HT1080 (cell line): ENCODE measurements at regions not wholly inside any gene's neighbourhood (a gene's known extent, or its start where the extent isn't known, plus 50 kb on each side); places are given as distances from the start of the nearest gene placed in this dataset.
A peak's percentile ranks its signal among the peaks of the same experiment; 100 is the strongest.
"Not testable (repeated sequence)": the region's sequence is repeated elsewhere in the genome, so short reads cannot be mapped to it uniquely, and the experiment has no call there.

Source experiments
- DNase-seq: peaks from one replicate; pipeline ENCODE4 v3.0.0-alpha.2; 2015; ENCODE audit warnings: low read depth

- no peak for DNase-seq
Observed at GRCh38 chr2:184057910-184058309, 540.4 kb upstream of the ZNF804A start.

GRCh38 chr2:184060268-184060667 lies 538.1 kb upstream of the ZNF804A start:
- DNase-seq, result not testable (repeated sequence)

GRCh38 chr2:184067502-184067901 lies 530.8 kb upstream of the ZNF804A start:
- DNase-seq, result peak; percentile 4

GRCh38 chr2:184072470-184072869 lies 525.9 kb upstream of the ZNF804A start:
- no peak for DNase-seq

- no peak for DNase-seq
Observed at GRCh38 chr2:184078496-184078895, 519.8 kb upstream of the ZNF804A start.

- no peak for DNase-seq
Observed at GRCh38 chr2:184091456-184091855, 506.9 kb upstream of the ZNF804A start.

- peak; percentile 61 for DNase-seq
Observed at GRCh38 chr2:184113696-184114403, 484.5 kb upstream of the ZNF804A start.

- DNase-seq, result no peak
Observed at GRCh38 chr2:184114439-184114838, 483.9 kb upstream of the ZNF804A start.

GRCh38 chr2:184119989-184120800 lies 478.1 kb upstream of the ZNF804A start:
- DNase-seq, result no peak

GRCh38 chr2:184125867-184126266 lies 472.5 kb upstream of the ZNF804A start:
- no peak for DNase-seq

- DNase-seq, result no peak
Observed at GRCh38 chr2:184129073-184129472, 469.3 kb upstream of the ZNF804A start.

GRCh38 chr2:184137955-184138354 lies 460.4 kb upstream of the ZNF804A start:
- no peak for DNase-seq

GRCh38 chr2:184141866-184142265 lies 456.5 kb upstream of the ZNF804A start:
- no peak for DNase-seq

GRCh38 chr2:184154438-184154837 lies 443.9 kb upstream of the ZNF804A start:
- peak; percentile 42 for DNase-seq

GRCh38 chr2:184155791-184156190 lies 442.5 kb upstream of the ZNF804A start:
- DNase-seq, result no peak

- no peak for DNase-seq
Observed at GRCh38 chr2:184157141-184157540, 441.2 kb upstream of the ZNF804A start.

GRCh38 chr2:184162426-184162825 lies 435.9 kb upstream of the ZNF804A start:
- DNase-seq, result no peak

GRCh38 chr2:184168823-184169222 lies 429.5 kb upstream of the ZNF804A start:
- not testable (repeated sequence) for DNase-seq

GRCh38 chr2:184169366-184169765 lies 429.0 kb upstream of the ZNF804A start:
- DNase-seq, result no peak

- no peak for DNase-seq
Observed at GRCh38 chr2:184174493-184175104, 423.7 kb upstream of the ZNF804A start.

GRCh38 chr2:184178229-184178628 lies 420.1 kb upstream of the ZNF804A start:
- no peak for DNase-seq

- DNase-seq, result no peak
Observed at GRCh38 chr2:184186436-184186835, 411.9 kb upstream of the ZNF804A start.
